OCI-LY7 (cell line): ENCODE measurements at regions not wholly inside any gene's neighbourhood (a gene's known extent, or its start where the extent isn't known, plus 50 kb on each side); places are given as distances from the start of the nearest gene placed in this dataset.

Source experiments
- CTCF ChIP-seq: fragments of 200-600 bp; sonication (generic); conservative IDR thresholded peaks from 2 replicates; pipeline ENCODE4 v1.5.1; 2014; ENCODE audit warnings: mild to moderate bottlenecking, antibody characterized with exemption, low read length, moderate library complexity, mixed read lengths
- EZH2phosphoT487 ChIP-seq: fragments of 200-600 bp; sonication (generic); IDR thresholded peaks from 2 replicates; pipeline ENCODE4 v1.6.1; 2018; ENCODE audit warnings: low read depth, borderline replicate concordance, mild to moderate bottlenecking, mixed run types, antibody characterized with exemption, low read length, moderate library complexity, mixed read lengths

GRCh38 chr10:121112136-121112535, 261.0 kb downstream of the WDR11 start:
- no peak for TF ChIP-seq CTCF
- no peak for TF ChIP-seq EZH2phosphoT487
